ENCODE measurements at regions not wholly inside any gene's neighbourhood (a gene's known extent, or its start where the extent isn't known, plus 50 kb on each side); places are given as distances from the start of the nearest gene placed in this dataset.

DNA sequence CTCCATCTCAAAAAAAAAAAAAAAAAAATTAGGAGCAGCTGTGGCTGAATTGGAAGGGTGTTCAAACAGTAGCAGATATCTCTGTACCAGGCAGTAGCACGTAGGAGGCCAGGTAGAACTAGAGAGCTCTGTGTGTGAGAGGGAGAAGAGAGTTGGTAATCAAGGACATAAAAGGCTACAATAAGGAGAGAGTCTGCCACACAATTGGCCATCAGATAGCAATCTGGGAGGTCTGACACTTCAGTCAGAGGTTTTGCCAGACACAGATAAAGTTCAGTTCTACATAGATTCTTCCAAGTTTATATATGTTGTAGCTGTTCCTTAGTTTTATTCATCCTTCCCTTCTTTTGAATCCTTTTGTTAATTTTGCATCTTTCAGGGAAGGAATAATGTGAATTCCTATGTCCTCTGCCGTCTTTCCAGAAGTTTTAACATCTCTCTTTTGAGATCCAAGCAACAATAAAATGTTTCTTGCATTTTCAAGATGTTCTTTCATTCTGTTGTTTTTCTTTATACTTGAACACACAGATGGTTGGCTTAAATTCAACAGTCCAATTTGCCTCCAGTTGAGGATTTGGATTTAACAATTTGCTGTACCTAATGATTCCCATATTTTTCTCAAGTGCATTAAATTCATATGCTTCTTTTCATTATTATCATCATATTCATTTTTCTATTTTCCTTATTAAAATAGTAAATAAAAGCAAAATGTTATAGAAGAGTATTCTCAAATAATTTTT is 600.3 kb upstream of the GCFC2 start:
- CTCF ChIA-PET: no interaction called here
- H3K9me1 ChIP-seq (replicated peaks; ENCODE audit: control insufficient read depth, extremely low read depth, insufficient read depth, low read length): no peaks in the 10 kb centered on the region
- TF ChIP-seq POLR2A (IDR thresholded peaks at IDR 0.05; ENCODE audit: low read depth, low read length) (no peak), EZH2 (IDR thresholded peaks at IDR 0.05; ENCODE audit: borderline replicate concordance, low read depth, low read length, severe bottlenecking) (no peak), GATA2 (IDR thresholded peaks at IDR 0.05; ENCODE audit: insufficient read depth, insufficient read length, low read depth, low read length) (no peak), MYC (IDR thresholded peaks at IDR 0.05; ENCODE audit: low read depth, low read length) (no peak), POLR2AphosphoS5 (IDR thresholded peaks at IDR 0.05; ENCODE audit: insufficient read depth, low read depth, low read length) (no peak), JUN (IDR thresholded peaks at IDR 0.05; ENCODE audit: borderline replicate concordance, insufficient read depth, insufficient read length, low read depth) (no peak), FOS (IDR thresholded peaks at IDR 0.05; ENCODE audit: borderline replicate concordance, insufficient read depth, low read length) (no peak)
- TF ChIP-seq, protein P1, sequence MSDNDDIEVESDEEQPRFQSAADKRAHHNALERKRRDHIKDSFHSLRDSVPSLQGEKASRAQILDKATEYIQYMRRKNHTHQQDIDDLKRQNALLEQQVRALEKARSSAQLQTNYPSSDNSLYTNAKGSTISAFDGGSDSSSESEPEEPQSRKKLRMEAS (IDR thresholded peaks at IDR 0.05; ENCODE audit: insufficient read depth, insufficient read length): no peak
- TF ChIP-seq, protein P2, sequence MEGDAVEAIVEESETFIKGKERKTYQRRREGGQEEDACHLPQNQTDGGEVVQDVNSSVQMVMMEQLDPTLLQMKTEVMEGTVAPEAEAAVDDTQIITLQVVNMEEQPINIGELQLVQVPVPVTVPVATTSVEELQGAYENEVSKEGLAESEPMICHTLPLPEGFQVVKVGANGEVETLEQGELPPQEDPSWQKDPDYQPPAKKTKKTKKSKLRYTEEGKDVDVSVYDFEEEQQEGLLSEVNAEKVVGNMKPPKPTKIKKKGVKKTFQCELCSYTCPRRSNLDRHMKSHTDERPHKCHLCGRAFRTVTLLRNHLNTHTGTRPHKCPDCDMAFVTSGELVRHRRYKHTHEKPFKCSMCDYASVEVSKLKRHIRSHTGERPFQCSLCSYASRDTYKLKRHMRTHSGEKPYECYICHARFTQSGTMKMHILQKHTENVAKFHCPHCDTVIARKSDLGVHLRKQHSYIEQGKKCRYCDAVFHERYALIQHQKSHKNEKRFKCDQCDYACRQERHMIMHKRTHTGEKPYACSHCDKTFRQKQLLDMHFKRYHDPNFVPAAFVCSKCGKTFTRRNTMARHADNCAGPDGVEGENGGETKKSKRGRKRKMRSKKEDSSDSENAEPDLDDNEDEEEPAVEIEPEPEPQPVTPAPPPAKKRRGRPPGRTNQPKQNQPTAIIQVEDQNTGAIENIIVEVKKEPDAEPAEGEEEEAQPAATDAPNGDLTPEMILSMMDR (IDR thresholded peaks at IDR 0.05; ENCODE audit: extremely low read depth in 1 of 2, insufficient read depth in 1 of 2, low read depth in 1 of 2, low read length in 2 of 2): no peak
- DNase-seq (ENCODE audit: low read depth, low spot score): no peak
- H3K9me3 ChIP-seq (replicated peaks; ENCODE audit: control insufficient read depth, insufficient read depth, low read length): no peaks in the 10 kb centered on the region
- POLR2A ChIA-PET: no interaction called here
- intact Hi-C loops (cut with micrococcal nuclease): no loop called here
- no peaks in the 10 kb centered on the region for H3K27me3 ChIP-seq (ENCODE audit: control insufficient read depth in 2 of 2, insufficient read depth in 2 of 2, low read length in 2 of 2)
- no peaks in the 10 kb centered on the region for H3K79me2 ChIP-seq (ENCODE audit: control insufficient read depth, insufficient read depth, low read length)
- H3K4me2 ChIP-seq (ENCODE audit: insufficient read depth, low read length): no peak overlapping the region
- no peak overlapping the region for H3K9ac ChIP-seq (replicated peaks; ENCODE audit: extremely low read depth, insufficient read depth, low read length)
- no peak for FAIRE-seq
- no peaks in the 10 kb centered on the region for H3K36me3 ChIP-seq (ENCODE audit: control insufficient read depth in 2 of 2, extremely low read depth in 1 of 2, insufficient read depth in 2 of 2, low read length in 2 of 2)
- no peak overlapping the region for H3K4me3 ChIP-seq (replicated peaks in 1 of 3; ENCODE audit: insufficient read depth in 1 of 3, low read depth in 1 of 3, low read length in 3 of 3)
- H3K4me1 ChIP-seq (ENCODE audit: control insufficient read depth, extremely low read depth, insufficient read depth, low read length): no peaks in the 10 kb centered on the region
- no peaks in the 10 kb centered on the region for H4K20me1 ChIP-seq (replicated peaks; ENCODE audit: control insufficient read depth, extremely low read depth, insufficient read depth, low read length)
- dilution Hi-C loops (cut with MboI; ENCODE audit: extremely low pct_ligation_motif_present, low sequenced_read_pairs): no loop called here
- no TSS peak for BruUV-seq (replicated peaks)
- H3K27ac ChIP-seq (ENCODE audit: insufficient read depth, low read depth, low read length): no peak overlapping the region
- no peak overlapping the region for H2AFZ ChIP-seq (ENCODE audit: low read depth, low read length)

All from endothelial cell of umbilical vein (primary cell).